ENCODE measurements at regions not wholly inside any gene's neighbourhood (a gene's known extent, or its start where the extent isn't known, plus 50 kb on each side); places are given as distances from the start of the nearest gene placed in this dataset.

GRCh38 chr2:16217291-16217690 is 276.9 kb downstream of the MYCN start:
- no peak overlapping the region for H2AFZ ChIP-seq (ENCODE audit: low read length)
- TF ChIP-seq CTCF (conservative IDR thresholded peaks at IDR 0.05; ENCODE audit: low read length) (no peak), EZH2phosphoT487 (IDR thresholded peaks at IDR 0.05; ENCODE audit: borderline replicate concordance) (no peak)
- H3K27me3 ChIP-seq (ENCODE audit: insufficient read depth, low read length, poor library complexity, severe bottlenecking), result no peaks in the 10 kb centered on the region
- H3K4me3 ChIP-seq (ENCODE audit: low read length, poor library complexity, severe bottlenecking), result no peak overlapping the region
- H3K9me2 ChIP-seq (replicated peaks; ENCODE audit: low read depth, low read length), result no peaks in the 10 kb centered on the region
- no peak overlapping the region for H3K9ac ChIP-seq (ENCODE audit: low read depth, low read length, poor library complexity, severe bottlenecking)
- no peaks in the 10 kb centered on the region for H3K9me3 ChIP-seq (ENCODE audit: insufficient read depth, low read depth, low read length)
- no peaks in the 10 kb centered on the region for H3F3A ChIP-seq (ENCODE audit: low read depth)
- H4K20me1 ChIP-seq (ENCODE audit: insufficient read depth, low read length, poor library complexity, severe bottlenecking), result no peaks in the 10 kb centered on the region
- no peaks in the 10 kb centered on the region for H3K36me3 ChIP-seq (ENCODE audit: insufficient read depth, low read length)
- H3K79me2 ChIP-seq (ENCODE audit: insufficient read depth, low read length), result no peaks in the 10 kb centered on the region
- no peak overlapping the region for H3K4me2 ChIP-seq (ENCODE audit: low read depth, low read length, poor library complexity, severe bottlenecking)
- no peaks in the 10 kb centered on the region for H3K4me1 ChIP-seq (ENCODE audit: insufficient read depth, low read length, poor library complexity, severe bottlenecking)

GRCh38 chr2:16216558-16216945 is 276.2 kb downstream of the MYCN start:
- Histone ChIP-seq H3K9me2 (replicated peaks; ENCODE audit: low read depth, low read length) (no peaks in the 10 kb centered on the region), H3K27me3 (ENCODE audit: insufficient read depth, low read length, poor library complexity, severe bottlenecking) (no peaks in the 10 kb centered on the region), H3K9me3 (ENCODE audit: insufficient read depth, low read depth, low read length) (no peaks in the 10 kb centered on the region), H4K20me1 (ENCODE audit: insufficient read depth, low read length, poor library complexity, severe bottlenecking) (no peaks in the 10 kb centered on the region), H3F3A (ENCODE audit: low read depth) (no peaks in the 10 kb centered on the region), H2AFZ (ENCODE audit: low read length) (no peak overlapping the region), H3K79me2 (ENCODE audit: insufficient read depth, low read length) (no peaks in the 10 kb centered on the region), H3K4me3 (ENCODE audit: low read length, poor library complexity, severe bottlenecking) (no peak overlapping the region), H3K36me3 (ENCODE audit: insufficient read depth, low read length) (no peaks in the 10 kb centered on the region), H3K4me1 (ENCODE audit: insufficient read depth, low read length, poor library complexity, severe bottlenecking) (no peaks in the 10 kb centered on the region), H3K4me2 (ENCODE audit: low read depth, low read length, poor library complexity, severe bottlenecking) (no peak overlapping the region), H3K9ac (ENCODE audit: low read depth, low read length, poor library complexity, severe bottlenecking) (no peak overlapping the region)
- TF ChIP-seq CTCF (conservative IDR thresholded peaks at IDR 0.05; ENCODE audit: low read length), result no peak

GRCh38 chr2:16215902-16216557 is 275.7 kb downstream of the MYCN start:
- no peak overlapping the region for H3K4me2 ChIP-seq (ENCODE audit: low read depth, low read length, poor library complexity, severe bottlenecking)
- H3K9me3 ChIP-seq (ENCODE audit: insufficient read depth, low read depth, low read length), result no peaks in the 10 kb centered on the region
- no peak overlapping the region for H2AFZ ChIP-seq (ENCODE audit: low read length)
- no peaks in the 10 kb centered on the region for H3K79me2 ChIP-seq (ENCODE audit: insufficient read depth, low read length)
- H3K4me3 ChIP-seq (ENCODE audit: low read length, poor library complexity, severe bottlenecking), result no peak overlapping the region
- H3K9ac ChIP-seq (ENCODE audit: low read depth, low read length, poor library complexity, severe bottlenecking), result no peak overlapping the region
- no peaks in the 10 kb centered on the region for H4K20me1 ChIP-seq (ENCODE audit: insufficient read depth, low read length, poor library complexity, severe bottlenecking)
- no peaks in the 10 kb centered on the region for H3K9me2 ChIP-seq (replicated peaks; ENCODE audit: low read depth, low read length)
- H3K4me1 ChIP-seq (ENCODE audit: insufficient read depth, low read length, poor library complexity, severe bottlenecking), result no peaks in the 10 kb centered on the region
- TF ChIP-seq CTCF (conservative IDR thresholded peaks at IDR 0.05; ENCODE audit: low read length), result no peak
- TF ChIP-seq EZH2phosphoT487 (IDR thresholded peaks at IDR 0.05; ENCODE audit: borderline replicate concordance), result no peak
- H3F3A ChIP-seq (ENCODE audit: low read depth), result no peaks in the 10 kb centered on the region
- no peaks in the 10 kb centered on the region for H3K36me3 ChIP-seq (ENCODE audit: insufficient read depth, low read length)
- no peaks in the 10 kb centered on the region for H3K27me3 ChIP-seq (ENCODE audit: insufficient read depth, low read length, poor library complexity, severe bottlenecking)
